HEK293 (cell line): ENCODE measurements at regions not wholly inside any gene's neighbourhood (a gene's known extent, or its start where the extent isn't known, plus 50 kb on each side); places are given as distances from the start of the nearest gene placed in this dataset.

ENCODE experiments used
- KLF10 ChIP-seq: fragments of 450-650 bp; IDR thresholded peaks from 2 replicates; pipeline ENCODE4 v1.5.1; 2018; ENCODE audit warnings: missing biosample characterization, mild to moderate bottlenecking, missing genetic modification characterization
- ZNF239 ChIP-seq: fragments of 450-650 bp; formaldehyde crosslinking; IDR thresholded peaks from 2 replicates; pipeline ENCODE4 v1.5.1; 2016; ENCODE audit warnings: missing biosample characterization, missing genetic modification characterization
- ZNF423 ChIP-seq: fragments of 450-650 bp; formaldehyde crosslinking; IDR thresholded peaks from 2 replicates; pipeline ENCODE4 v1.5.1; 2016; ENCODE audit warnings: missing biosample characterization, missing genetic modification characterization
- ZNF449 ChIP-seq: fragments of 450-650 bp; formaldehyde crosslinking; IDR thresholded peaks from 2 replicates; pipeline ENCODE4 v1.5.1; 2017; ENCODE audit warnings: missing biosample characterization, mild to moderate bottlenecking, missing genetic modification characterization, moderate library complexity
- TF ChIP-seq, protein P1 (sequence below): fragments of 450-650 bp; formaldehyde crosslinking; IDR thresholded peaks from 2 replicates; pipeline ENCODE4 v1.5.1; 2016; ENCODE audit warnings: missing biosample characterization, missing genetic modification characterization

DNA sequence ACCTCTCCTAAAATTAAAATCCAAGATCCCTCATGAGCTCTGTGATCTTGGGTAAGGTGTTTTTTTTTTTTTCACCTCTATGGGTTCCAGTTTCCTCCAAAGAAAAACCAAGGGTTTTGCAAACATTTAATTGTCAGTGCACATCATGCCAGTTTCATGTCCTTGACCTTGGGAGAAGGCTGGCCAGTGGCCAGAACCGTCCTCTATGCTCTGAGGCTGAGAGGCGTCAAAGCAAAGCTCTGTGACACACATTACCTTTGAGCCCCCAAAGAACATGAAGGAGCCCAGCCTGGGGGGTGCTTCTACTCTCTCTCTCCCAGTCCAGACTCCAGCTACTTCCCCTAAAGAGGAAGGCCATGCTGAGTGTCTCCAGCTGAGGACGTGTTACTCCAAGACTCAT is 145.5 kb upstream of the TMEM132C start:
- TF ChIP-seq ZNF423 (no peak), ZNF449 (tag by site-specific recombination) (no peak), KLF10 (tag by site-specific recombination) (no peak), ZNF239 (no peak)
- TF ChIP-seq, protein P1, sequence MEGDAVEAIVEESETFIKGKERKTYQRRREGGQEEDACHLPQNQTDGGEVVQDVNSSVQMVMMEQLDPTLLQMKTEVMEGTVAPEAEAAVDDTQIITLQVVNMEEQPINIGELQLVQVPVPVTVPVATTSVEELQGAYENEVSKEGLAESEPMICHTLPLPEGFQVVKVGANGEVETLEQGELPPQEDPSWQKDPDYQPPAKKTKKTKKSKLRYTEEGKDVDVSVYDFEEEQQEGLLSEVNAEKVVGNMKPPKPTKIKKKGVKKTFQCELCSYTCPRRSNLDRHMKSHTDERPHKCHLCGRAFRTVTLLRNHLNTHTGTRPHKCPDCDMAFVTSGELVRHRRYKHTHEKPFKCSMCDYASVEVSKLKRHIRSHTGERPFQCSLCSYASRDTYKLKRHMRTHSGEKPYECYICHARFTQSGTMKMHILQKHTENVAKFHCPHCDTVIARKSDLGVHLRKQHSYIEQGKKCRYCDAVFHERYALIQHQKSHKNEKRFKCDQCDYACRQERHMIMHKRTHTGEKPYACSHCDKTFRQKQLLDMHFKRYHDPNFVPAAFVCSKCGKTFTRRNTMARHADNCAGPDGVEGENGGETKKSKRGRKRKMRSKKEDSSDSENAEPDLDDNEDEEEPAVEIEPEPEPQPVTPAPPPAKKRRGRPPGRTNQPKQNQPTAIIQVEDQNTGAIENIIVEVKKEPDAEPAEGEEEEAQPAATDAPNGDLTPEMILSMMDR (tag by site-specific recombination): no peak
